ENCODE measurements at regions not wholly inside any gene's neighbourhood (a gene's known extent, or its start where the extent isn't known, plus 50 kb on each side); places are given as distances from the start of the nearest gene placed in this dataset.

- TF ChIP-seq, protein P1, sequence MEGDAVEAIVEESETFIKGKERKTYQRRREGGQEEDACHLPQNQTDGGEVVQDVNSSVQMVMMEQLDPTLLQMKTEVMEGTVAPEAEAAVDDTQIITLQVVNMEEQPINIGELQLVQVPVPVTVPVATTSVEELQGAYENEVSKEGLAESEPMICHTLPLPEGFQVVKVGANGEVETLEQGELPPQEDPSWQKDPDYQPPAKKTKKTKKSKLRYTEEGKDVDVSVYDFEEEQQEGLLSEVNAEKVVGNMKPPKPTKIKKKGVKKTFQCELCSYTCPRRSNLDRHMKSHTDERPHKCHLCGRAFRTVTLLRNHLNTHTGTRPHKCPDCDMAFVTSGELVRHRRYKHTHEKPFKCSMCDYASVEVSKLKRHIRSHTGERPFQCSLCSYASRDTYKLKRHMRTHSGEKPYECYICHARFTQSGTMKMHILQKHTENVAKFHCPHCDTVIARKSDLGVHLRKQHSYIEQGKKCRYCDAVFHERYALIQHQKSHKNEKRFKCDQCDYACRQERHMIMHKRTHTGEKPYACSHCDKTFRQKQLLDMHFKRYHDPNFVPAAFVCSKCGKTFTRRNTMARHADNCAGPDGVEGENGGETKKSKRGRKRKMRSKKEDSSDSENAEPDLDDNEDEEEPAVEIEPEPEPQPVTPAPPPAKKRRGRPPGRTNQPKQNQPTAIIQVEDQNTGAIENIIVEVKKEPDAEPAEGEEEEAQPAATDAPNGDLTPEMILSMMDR (IDR thresholded peaks at IDR 0.05) = no peak
- no peak for TF ChIP-seq POLR2A (IDR thresholded peaks at IDR 0.05)
Observed at GRCh38 chr2:45257820-45258219, 248.6 kb upstream of the SIX2 start.

Data from esophagus squamous epithelium (tissue), 4 donors.